Mesenchymal stem cell (in vitro differentiated cells and primary cell): ENCODE measurements at regions not wholly inside any gene's neighbourhood (a gene's known extent, or its start where the extent isn't known, plus 50 kb on each side); places are given as distances from the start of the nearest gene placed in this dataset.
"Not testable (repeated sequence)": the region's sequence is repeated elsewhere in the genome, so short reads cannot be mapped to it uniquely, and the experiment has no call there.

Experiments used
- DNase-seq: peaks from one replicate; pipeline ENCODE4 v3.0.0-alpha.2; 2013
- H2AFZ ChIP-seq: one replicate; pipeline ENCODE4 v1.6.1; 2013; ENCODE audit warnings: low read depth, mild to moderate bottlenecking, control low read depth, inconsistent platforms, low read length, moderate library complexity
- H2AK5ac ChIP-seq: 2 replicates; pipeline ENCODE4 v1.6.1; 2013; ENCODE audit warnings: low read length, moderate library complexity, mild to moderate bottlenecking, inconsistent platforms; ENCODE audit not compliant: severe bottlenecking
- H2BK120ac ChIP-seq: one replicate; pipeline ENCODE4 v1.6.1; 2013; ENCODE audit warnings: low read depth, mild to moderate bottlenecking, inconsistent platforms, low read length, moderate library complexity
- H2BK12ac ChIP-seq, 2 experiments: one replicate each; pipeline ENCODE4 v1.6.1; 2013; ENCODE audit warnings: inconsistent platforms in 2 of 2, low read length in 2 of 2, mild to moderate bottlenecking in 2 of 2, moderate library complexity in 2 of 2, control low read depth in 1 of 2
- H2BK15ac ChIP-seq: one replicate; pipeline ENCODE4 v1.6.1; 2013; ENCODE audit warnings: mild to moderate bottlenecking, low read depth, inconsistent platforms; ENCODE audit not compliant: poor library complexity, severe bottlenecking
- H2BK5ac ChIP-seq: 2 replicates; pipeline ENCODE4 v1.6.1; 2013; ENCODE audit warnings: low read depth, mild to moderate bottlenecking, low read length, control low read depth, inconsistent platforms; ENCODE audit not compliant: poor library complexity, severe bottlenecking
- H3K14ac ChIP-seq, 2 experiments: one replicate each; pipeline ENCODE4 v1.6.1; 2013; ENCODE audit warnings: inconsistent platforms in 2 of 2, low read length in 2 of 2, control low read depth in 1 of 2, mild to moderate bottlenecking in 1 of 2, moderate library complexity in 1 of 2
- H3K18ac ChIP-seq, 2 experiments: one replicate each; pipeline ENCODE4 v1.6.1; 2013; ENCODE audit warnings: inconsistent platforms in 2 of 2, low read length in 2 of 2, control low read depth in 1 of 2, low read depth in 1 of 2, mild to moderate bottlenecking in 1 of 2
- H3K23ac ChIP-seq, 2 experiments: one replicate each; pipeline ENCODE4 v1.6.1; 2013; ENCODE audit warnings: inconsistent platforms in 2 of 2, low read length in 2 of 2, mild to moderate bottlenecking in 2 of 2, moderate library complexity in 2 of 2, control low read depth in 1 of 2
- H3K27ac ChIP-seq: 2 replicates; pipeline ENCODE4 v1.5.1; 2013; ENCODE audit warnings: mild to moderate bottlenecking, moderate library complexity, low read length, control low read depth, inconsistent platforms; ENCODE audit not compliant: poor library complexity, severe bottlenecking
- H3K27me3 ChIP-seq, 2 experiments: 2 replicates each; pipeline versions ENCODE4 v1.6.1 to v1.7.0; 2013; ENCODE audit warnings: low read length in 2 of 2, mild to moderate bottlenecking in 2 of 2, moderate library complexity in 2 of 2, control low read depth in 1 of 2, inconsistent platforms in 1 of 2; ENCODE audit not compliant: control insufficient read depth in 1 of 2, insufficient read depth in 1 of 2
- H3K36me3 ChIP-seq, 2 experiments: 2 replicates each; pipeline versions ENCODE4 v1.6.1 to v1.7.0; 2013; ENCODE audit warnings: low read length in 2 of 2, control low read depth in 1 of 2, inconsistent platforms in 1 of 2, low read depth in 1 of 2, mild to moderate bottlenecking in 1 of 2; ENCODE audit not compliant: insufficient read depth in 2 of 2, control insufficient read depth in 1 of 2
- H3K4ac ChIP-seq, 2 experiments: one replicate each; pipeline ENCODE4 v1.6.1; 2013; ENCODE audit warnings: inconsistent platforms in 2 of 2, low read length in 2 of 2, mild to moderate bottlenecking in 2 of 2, moderate library complexity in 2 of 2, control low read depth in 1 of 2, low read depth in 1 of 2
- H3K4me1 ChIP-seq: 2 replicates; pipeline ENCODE4 v1.6.1; 2013; ENCODE audit warnings: low read depth, low read length, control low read depth; ENCODE audit not compliant: control insufficient read depth, insufficient read depth
- H3K4me2 ChIP-seq: 2 replicates; pipeline ENCODE4 v1.6.1; 2013; ENCODE audit warnings: low read length, mild to moderate bottlenecking, inconsistent platforms; ENCODE audit not compliant: poor library complexity, severe bottlenecking
- H3K4me3 ChIP-seq, 2 experiments: 2 replicates each; pipeline versions ENCODE4 v1.5.1 to v1.7.0; 2013; ENCODE audit warnings: low read length in 2 of 2, mild to moderate bottlenecking in 2 of 2, control low read depth in 1 of 2, low read depth in 1 of 2; ENCODE audit not compliant: insufficient read depth in 1 of 2
- H3K79me1 ChIP-seq: replicated peaks from 2 replicates; pipeline ENCODE4 v1.6.1; 2013; ENCODE audit warnings: mild to moderate bottlenecking, control low read depth, low read length, inconsistent platforms; ENCODE audit not compliant: poor library complexity, severe bottlenecking
- H3K9ac ChIP-seq: 2 replicates; pipeline ENCODE4 v1.7.0; 2013; ENCODE audit warnings: mild to moderate bottlenecking, low read length, moderate library complexity
- H3K9me3 ChIP-seq: 2 replicates; pipeline ENCODE4 v1.7.0; 2013; ENCODE audit warnings: mild to moderate bottlenecking, low read length; ENCODE audit not compliant: control insufficient read depth
- H4K8ac ChIP-seq: one replicate; pipeline ENCODE4 v1.6.1; 2013; ENCODE audit warnings: inconsistent platforms, mild to moderate bottlenecking, low read length, moderate library complexity
- H4K91ac ChIP-seq: one replicate; pipeline ENCODE4 v1.6.1; 2013; ENCODE audit warnings: mild to moderate bottlenecking, low read length, inconsistent platforms
- WGBS: methylation state at CpG from one replicate; pipeline ENCODE4 v1.1.7; 2013; ENCODE audit warnings: mixed read lengths; 5-methylcytosine and 5-hydroxymethylcytosine counted together

- H3K14ac ChIP-seq, H3K18ac ChIP-seq, H3K9ac ChIP-seq, H3K23ac ChIP-seq, H3K36me3 ChIP-seq, H2BK120ac ChIP-seq, H3K4me2 ChIP-seq, H3K9me3 ChIP-seq, H3K4me3 ChIP-seq, H3K79me1 ChIP-seq, H3K4me1 ChIP-seq, H2BK12ac ChIP-seq, H2AFZ ChIP-seq, H4K8ac ChIP-seq, H3K27ac ChIP-seq, H4K91ac ChIP-seq, H2AK5ac ChIP-seq, H2BK15ac ChIP-seq, H3K4ac ChIP-seq, H2BK5ac ChIP-seq, DNase-seq: not testable (repeated sequence)
- H3K27me3 ChIP-seq = peaks cover 5 to 20% of the 10 kb centered on the region in 2 experiments
- WGBS = 93% methylated on average over 6 of the region's 10 CpGs
Measured at GRCh38 chr6:33520636-33521488, 59.2 kb downstream of the BAK1 start.

GRCh38 chr6:33521489-33522091 lies 58.5 kb downstream of the BAK1 start:
- H3K4me1 ChIP-seq = no peaks in the 10 kb centered on the region
- H2BK120ac ChIP-seq = no peak overlapping the region
- no peaks in the 10 kb centered on the region for H3K36me3 ChIP-seq
- H3K9me3 ChIP-seq = no peaks in the 10 kb centered on the region
- no peaks in the 10 kb centered on the region for H3K79me1 ChIP-seq
- no peak for DNase-seq
- no peak overlapping the region for H2BK5ac ChIP-seq
- 94% methylated on average over 47 of the region's 47 CpGs for WGBS
- no peak overlapping the region for H3K4ac ChIP-seq
- H3K18ac ChIP-seq = no peak overlapping the region
- H4K8ac ChIP-seq = no peak overlapping the region
- no peak overlapping the region for H3K4me3 ChIP-seq
- H2BK15ac ChIP-seq = no peak overlapping the region
- no peak overlapping the region for H3K14ac ChIP-seq
- H3K4me2 ChIP-seq = no peak overlapping the region
- no peak overlapping the region for H2AK5ac ChIP-seq
- no peak overlapping the region for H4K91ac ChIP-seq
- H2AFZ ChIP-seq = no peak overlapping the region
- H3K27me3 ChIP-seq = peaks cover 5 to 20% of the 10 kb centered on the region in 2 experiments
- no peak overlapping the region for H3K27ac ChIP-seq
- no peak overlapping the region for H3K9ac ChIP-seq
- H2BK12ac ChIP-seq = no peak overlapping the region
- no peak overlapping the region for H3K23ac ChIP-seq
